GM21737 (cell line): ENCODE measurements at regions not wholly inside any gene's neighbourhood (a gene's known extent, or its start where the extent isn't known, plus 50 kb on each side); places are given as distances from the start of the nearest gene placed in this dataset.

Experiments
- ATAC-seq: cut with Tn5 transposase; IDR thresholded peaks from one replicate; pipeline ENCODE4 v1.9.1; 2021; ENCODE audit warnings: mild to moderate bottlenecking, moderate library complexity; ENCODE audit not compliant: unreplicated experiment

- ATAC-seq: no peak
Observed at GRCh38 chr5:161134956-161135355, 282.9 kb upstream of the ATP10B start.

GRCh38 chr5:161134083-161134482 lies 282.1 kb upstream of the ATP10B start:
- ATAC-seq: no peak

- no peak for ATAC-seq
Observed at GRCh38 chr5:161115941-161116340, 263.9 kb upstream of the ATP10B start.

- ATAC-seq: no peak
Observed at GRCh38 chr5:161112371-161112770, 260.4 kb upstream of the ATP10B start.

- ATAC-seq: no peak
Observed at GRCh38 chr5:161105525-161105924, 253.5 kb upstream of the ATP10B start.

- no peak for ATAC-seq
Observed at GRCh38 chr5:161098516-161098915, 246.5 kb upstream of the ATP10B start.

- ATAC-seq: no peak
Observed at GRCh38 chr5:161096581-161096980, 244.6 kb upstream of the ATP10B start.

- no peak for ATAC-seq
Observed at GRCh38 chr5:161095953-161096352, 243.9 kb upstream of the ATP10B start.

- ATAC-seq: no peak
Observed at GRCh38 chr5:161094411-161094810, 242.4 kb upstream of the ATP10B start.

GRCh38 chr5:161093100-161093499 lies 241.1 kb upstream of the ATP10B start:
- ATAC-seq: no peak

- ATAC-seq: no peak
Observed at GRCh38 chr5:161089569-161089968, 237.6 kb upstream of the ATP10B start.

GRCh38 chr5:161086461-161086860 lies 234.4 kb upstream of the ATP10B start:
- ATAC-seq: no peak

- no peak for ATAC-seq
Observed at GRCh38 chr5:161085056-161085455, 233.0 kb upstream of the ATP10B start.

- ATAC-seq: no peak
Observed at GRCh38 chr5:161084115-161084514, 232.1 kb upstream of the ATP10B start.

GRCh38 chr5:161078793-161079192 lies 226.8 kb upstream of the ATP10B start:
- ATAC-seq: no peak

- no peak for ATAC-seq
Observed at GRCh38 chr5:161077936-161078545, 226.0 kb upstream of the ATP10B start.

GRCh38 chr5:161077496-161077895 lies 225.5 kb upstream of the ATP10B start:
- no peak for ATAC-seq

GRCh38 chr5:161064781-161065180 lies 212.8 kb upstream of the ATP10B start:
- ATAC-seq: no peak

- ATAC-seq: no peak
Observed at GRCh38 chr5:161064297-161064696, 212.3 kb upstream of the ATP10B start.

- ATAC-seq: no peak
Observed at GRCh38 chr5:161058781-161059180, 206.8 kb upstream of the ATP10B start.

- ATAC-seq: no peak
Observed at GRCh38 chr5:161051920-161052500, 200.0 kb upstream of the ATP10B start.

GRCh38 chr5:161047024-161047423 lies 195.0 kb upstream of the ATP10B start:
- ATAC-seq: no peak

GRCh38 chr5:161042862-161043261 lies 190.9 kb upstream of the ATP10B start:
- ATAC-seq: no peak
